ENCODE measurements at regions not wholly inside any gene's neighbourhood (a gene's known extent, or its start where the extent isn't known, plus 50 kb on each side); places are given as distances from the start of the nearest gene placed in this dataset.

DNA sequence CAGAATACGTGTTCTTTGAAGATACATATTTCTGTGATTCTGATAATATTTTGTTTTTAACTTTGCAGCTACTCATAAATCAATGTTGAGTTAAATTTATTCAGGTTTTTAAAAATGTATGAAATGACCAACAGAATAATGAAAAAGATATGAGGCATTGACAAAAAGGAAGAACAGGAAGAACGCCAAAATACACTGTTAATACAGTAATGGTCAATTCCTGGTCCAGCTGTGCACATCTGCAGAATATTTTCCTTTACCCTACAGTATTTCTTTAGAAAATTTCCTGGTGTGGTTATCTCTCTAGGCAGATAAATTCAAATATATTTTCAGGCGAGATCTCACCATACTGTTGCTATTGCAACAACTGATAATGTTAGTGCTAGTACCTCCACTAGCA is 203.2 kb upstream of the DGKB start:
- in situ Hi-C loops (cut with MboI; ENCODE audit: low sequenced_read_pairs) = no loop called here
- Histone ChIP-seq H3K27me3 (ENCODE audit: control insufficient read depth, insufficient read depth, low read length) (no peaks in the 10 kb centered on the region), H3K9me1 (ENCODE audit: insufficient read depth, low read length) (no peaks in the 10 kb centered on the region), H4K8ac (ENCODE audit: low read depth in 2 of 2, low read length in 2 of 2) (no peak overlapping the region), H2AFZ (replicated peaks; ENCODE audit: low read length, poor library complexity) (no peak overlapping the region), H3K9ac (ENCODE audit: low read depth, low read length) (no peak overlapping the region), H3K9me3 (ENCODE audit: control insufficient read depth, insufficient read depth, low read length) (no peaks in the 10 kb centered on the region), H3K18ac (ENCODE audit: low read depth, low read length) (no peak overlapping the region), H2BK120ac (ENCODE audit: low read depth, low read length) (no peak overlapping the region), H2BK15ac (ENCODE audit: low read depth, low read length) (no peak overlapping the region), H4K5ac (ENCODE audit: low read depth, low read length) (no peak overlapping the region), H4K20me1 (ENCODE audit: insufficient read depth, low read length) (no peaks in the 10 kb centered on the region), H3K4me1 (ENCODE audit: control insufficient read depth, insufficient read depth, low read length) (no peaks in the 10 kb centered on the region), H3K27ac (ENCODE audit: insufficient read depth, low read length) (no peak overlapping the region), H2AK9ac (replicated peaks; ENCODE audit: low read depth, low read length, poor library complexity) (no peak overlapping the region), H3K79me1 (ENCODE audit: low read depth in 1 of 2, low read length in 2 of 2) (no peaks in the 10 kb centered on the region), H3K23ac (ENCODE audit: low read depth, low read length) (no peak overlapping the region), H3K4ac (ENCODE audit: low read depth, low read length) (no peak overlapping the region), H2BK20ac (ENCODE audit: low read depth, low read length) (no peak overlapping the region), H4K91ac (ENCODE audit: insufficient read depth, low read depth, low read length) (no peak overlapping the region), H3K36me3 (ENCODE audit: control insufficient read depth, insufficient read depth, low read length) (no peaks in the 10 kb centered on the region), H3K14ac (replicated peaks; ENCODE audit: low read depth, low read length) (no peak overlapping the region), H3K4me2 (ENCODE audit: low read depth, low read length) (no peak overlapping the region), H2BK5ac (ENCODE audit: low read depth, low read length, poor library complexity, severe bottlenecking) (no peak overlapping the region), H3K4me3 (ENCODE audit: insufficient read depth, low read depth, low read length) (no peak overlapping the region), H3K56ac (ENCODE audit: extremely low read depth, insufficient read depth, low read length) (no peak overlapping the region), H2AK5ac (ENCODE audit: low read depth, low read length) (no peak overlapping the region)
- CTCF ChIA-PET = no interaction called here
- TF ChIP-seq CEBPB (IDR thresholded peaks at IDR 0.05; ENCODE audit: low read depth, low read length) (no peak), RCOR1 (IDR thresholded peaks at IDR 0.05; ENCODE audit: insufficient replicate concordance, low read length) (no peak), MAZ (IDR thresholded peaks at IDR 0.05; ENCODE audit: borderline replicate concordance, low read depth, low read length) (no peak), FOS (IDR thresholded peaks at IDR 0.05; ENCODE audit: low read depth, low read length) (no peak), NFE2L2 (IDR thresholded peaks at IDR 0.05; ENCODE audit: low read depth, low read length) (no peak), BHLHE40 (IDR thresholded peaks at IDR 0.05; ENCODE audit: low read depth, low read length) (no peak), RAD21 (IDR thresholded peaks at IDR 0.05; ENCODE audit: low read length) (no peak), CHD1 (IDR thresholded peaks at IDR 0.05; ENCODE audit: low read depth, low read length) (no peak)
- TF ChIP-seq, protein P1, sequence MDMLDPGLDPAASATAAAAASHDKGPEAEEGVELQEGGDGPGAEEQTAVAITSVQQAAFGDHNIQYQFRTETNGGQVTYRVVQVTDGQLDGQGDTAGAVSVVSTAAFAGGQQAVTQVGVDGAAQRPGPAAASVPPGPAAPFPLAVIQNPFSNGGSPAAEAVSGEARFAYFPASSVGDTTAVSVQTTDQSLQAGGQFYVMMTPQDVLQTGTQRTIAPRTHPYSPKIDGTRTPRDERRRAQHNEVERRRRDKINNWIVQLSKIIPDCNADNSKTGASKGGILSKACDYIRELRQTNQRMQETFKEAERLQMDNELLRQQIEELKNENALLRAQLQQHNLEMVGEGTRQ (IDR thresholded peaks at IDR 0.05; ENCODE audit: low read depth, low read length) = no peak
- TF ChIP-seq, protein P2, sequence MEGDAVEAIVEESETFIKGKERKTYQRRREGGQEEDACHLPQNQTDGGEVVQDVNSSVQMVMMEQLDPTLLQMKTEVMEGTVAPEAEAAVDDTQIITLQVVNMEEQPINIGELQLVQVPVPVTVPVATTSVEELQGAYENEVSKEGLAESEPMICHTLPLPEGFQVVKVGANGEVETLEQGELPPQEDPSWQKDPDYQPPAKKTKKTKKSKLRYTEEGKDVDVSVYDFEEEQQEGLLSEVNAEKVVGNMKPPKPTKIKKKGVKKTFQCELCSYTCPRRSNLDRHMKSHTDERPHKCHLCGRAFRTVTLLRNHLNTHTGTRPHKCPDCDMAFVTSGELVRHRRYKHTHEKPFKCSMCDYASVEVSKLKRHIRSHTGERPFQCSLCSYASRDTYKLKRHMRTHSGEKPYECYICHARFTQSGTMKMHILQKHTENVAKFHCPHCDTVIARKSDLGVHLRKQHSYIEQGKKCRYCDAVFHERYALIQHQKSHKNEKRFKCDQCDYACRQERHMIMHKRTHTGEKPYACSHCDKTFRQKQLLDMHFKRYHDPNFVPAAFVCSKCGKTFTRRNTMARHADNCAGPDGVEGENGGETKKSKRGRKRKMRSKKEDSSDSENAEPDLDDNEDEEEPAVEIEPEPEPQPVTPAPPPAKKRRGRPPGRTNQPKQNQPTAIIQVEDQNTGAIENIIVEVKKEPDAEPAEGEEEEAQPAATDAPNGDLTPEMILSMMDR (conservative IDR thresholded peaks at IDR 0.05; ENCODE audit: low read depth, low read length) = no peak
- intact Hi-C loops (cut with micrococcal nuclease) = no loop called here
- dilution Hi-C loops (cut with HindIII; ENCODE audit: low sequenced_read_pairs, unreplicated experiment) = no loop called here
- no TSS peak for BruUV-seq (replicated peaks)
- ATAC-seq (ENCODE audit: low read depth) (no peak), DNase-seq (no peak)
- POLR2A ChIA-PET (ENCODE audit: unreplicated experiment) = no interaction called here
- no CpG with 5 or more reads among the region's 3 CpGs for WGBS, 2 experiments (ENCODE audit: extremely low coverage in 2 of 2, insufficient read length in 1 of 2)

All from IMR-90 (cell line).